Glutamatergic neuron (in vitro differentiated cells): ENCODE measurements at regions not wholly inside any gene's neighbourhood (a gene's known extent, or its start where the extent isn't known, plus 50 kb on each side); places are given as distances from the start of the nearest gene placed in this dataset.

ENCODE experiments used
- DNase-seq: peaks from one replicate; pipeline ENCODE4 v3.0.0; 2022
- H3K27ac Mint-ChIP-seq: one replicate; pipeline ENCODE4 v1.8.0; 2020; ENCODE audit warnings: mild to moderate bottlenecking, mixed read lengths, inconsistent platforms; ENCODE audit not compliant: unreplicated experiment
- H3K27me3 Mint-ChIP-seq: one replicate; pipeline ENCODE4 v1.8.0; 2020; ENCODE audit warnings: mild to moderate bottlenecking, moderate library complexity, mixed read lengths, inconsistent platforms; ENCODE audit not compliant: unreplicated experiment
- H3K36me3 Mint-ChIP-seq: one replicate; pipeline ENCODE4 v1.8.0; 2020; ENCODE audit warnings: mild to moderate bottlenecking, mixed read lengths, inconsistent platforms; ENCODE audit not compliant: unreplicated experiment
- H3K4me1 Mint-ChIP-seq: one replicate; pipeline ENCODE4 v1.8.0; 2020; ENCODE audit warnings: mild to moderate bottlenecking, low read depth, mixed read lengths, inconsistent platforms; ENCODE audit not compliant: unreplicated experiment
- H3K4me3 Mint-ChIP-seq: one replicate; pipeline ENCODE4 v1.8.0; 2020; ENCODE audit warnings: mild to moderate bottlenecking, mixed read lengths, inconsistent platforms; ENCODE audit not compliant: unreplicated experiment
- H3K9me3 Mint-ChIP-seq: one replicate; pipeline ENCODE4 v1.8.0; 2020; ENCODE audit warnings: mild to moderate bottlenecking, moderate library complexity, mixed read lengths, inconsistent platforms; ENCODE audit not compliant: unreplicated experiment
- CTCF ChIP-seq: fragments of 200-600 bp; sonication (generic); IDR thresholded peaks from one replicate; pipeline ENCODE4 v1.5.0; 2021; ENCODE audit not compliant: partially characterized antibody, unreplicated experiment

- H3K27ac Mint-ChIP-seq, result no peak overlapping the region
- no peak overlapping the region for H3K4me3 Mint-ChIP-seq
- TF ChIP-seq CTCF, result no peak
- no peaks in the 10 kb centered on the region for H3K9me3 Mint-ChIP-seq
- H3K36me3 Mint-ChIP-seq, result no peaks in the 10 kb centered on the region
- DNase-seq, result no peak
- no peaks in the 10 kb centered on the region for H3K4me1 Mint-ChIP-seq
- no peaks in the 10 kb centered on the region for H3K27me3 Mint-ChIP-seq
Observed at GRCh38 chr5:167643631-167644280, 647.7 kb upstream of the WWC1 start.

- no peaks in the 10 kb centered on the region for H3K9me3 Mint-ChIP-seq
- no peak overlapping the region for H3K4me3 Mint-ChIP-seq
- no peaks in the 10 kb centered on the region for H3K27me3 Mint-ChIP-seq
- no peak for DNase-seq
- no peak overlapping the region for H3K27ac Mint-ChIP-seq
- TF ChIP-seq CTCF, result no peak
- no peaks in the 10 kb centered on the region for H3K4me1 Mint-ChIP-seq
- no peaks in the 10 kb centered on the region for H3K36me3 Mint-ChIP-seq
Observed at GRCh38 chr5:167644619-167645018, 646.8 kb upstream of the WWC1 start.

- no peak overlapping the region for H3K27ac Mint-ChIP-seq
Observed at GRCh38 chr5:167649471-167649870, 642.0 kb upstream of the WWC1 start.

GRCh38 chr5:167652690-167653089 is 638.8 kb upstream of the WWC1 start:
- Mint-ChIP-seq H3K27ac (no peak overlapping the region), H3K4me1 (no peaks in the 10 kb centered on the region), H3K4me3 (no peak overlapping the region), H3K9me3 (no peaks in the 10 kb centered on the region), H3K36me3 (no peaks in the 10 kb centered on the region), H3K27me3 (no peaks in the 10 kb centered on the region)
- no peak for DNase-seq
- no peak for TF ChIP-seq CTCF

More at GRCh38 chr5:167649471-167649870, 642.0 kb upstream of the WWC1 start:
- TF ChIP-seq CTCF, result no peak
- Mint-ChIP-seq H3K4me1 (no peaks in the 10 kb centered on the region), H3K4me3 (no peak overlapping the region), H3K27me3 (no peaks in the 10 kb centered on the region), H3K36me3 (no peaks in the 10 kb centered on the region), H3K9me3 (no peaks in the 10 kb centered on the region)
- no peak for DNase-seq

GRCh38 chr5:167653645-167654106 is 637.8 kb upstream of the WWC1 start:
- TF ChIP-seq CTCF, result no peak
- Mint-ChIP-seq H3K27ac (no peak overlapping the region), H3K9me3 (no peaks in the 10 kb centered on the region)

More at GRCh38 chr5:167653645-167654106, 637.8 kb upstream of the WWC1 start:
- Mint-ChIP-seq H3K4me1 (no peaks in the 10 kb centered on the region), H3K4me3 (no peak overlapping the region), H3K27me3 (no peaks in the 10 kb centered on the region), H3K36me3 (no peaks in the 10 kb centered on the region)
- DNase-seq, result no peak
